ENCODE measurements at regions not wholly inside any gene's neighbourhood (a gene's known extent, or its start where the extent isn't known, plus 50 kb on each side); places are given as distances from the start of the nearest gene placed in this dataset.

- Histone ChIP-seq H3K4ac (replicated peaks; ENCODE audit: insufficient read length, low read depth, low read length) (no peak overlapping the region), H3K9me3 (ENCODE audit: insufficient read depth in 2 of 2, low read depth in 1 of 2, low read length in 1 of 2) (no peaks in the 10 kb centered on the region), H3K27me3 (replicated peaks in 1 of 4; ENCODE audit: control insufficient read depth in 3 of 4, extremely low read depth in 1 of 4, insufficient read depth in 3 of 4, low read length in 3 of 4) (no peaks in the 10 kb centered on the region; a peak in 1 of 7 replicates), H3K79me2 (ENCODE audit: control insufficient read depth in 1 of 2, insufficient read depth in 2 of 2, low read length in 2 of 2) (no peaks in the 10 kb centered on the region), H4K20me1 (replicated peaks in 1 of 2; ENCODE audit: control insufficient read depth in 1 of 2, insufficient read depth in 2 of 2, low read length in 2 of 2) (no peaks in the 10 kb centered on the region), H3K9ac (replicated peaks in 1 of 4; ENCODE audit: extremely low read depth in 1 of 4, low read depth in 3 of 4, low read length in 3 of 4) (no peak overlapping the region), H3K36me3 (ENCODE audit: control insufficient read depth in 2 of 4, insufficient read depth in 4 of 4, low read length in 3 of 4) (no peaks in the 10 kb centered on the region), H3K4me2 (ENCODE audit: insufficient read depth in 1 of 2, low read depth in 2 of 2, low read length in 2 of 2) (no peak overlapping the region), H2BK12ac (ENCODE audit: low read depth, low read length) (no peak overlapping the region), H4K5ac (ENCODE audit: insufficient read length, low read depth, low read length) (no peak overlapping the region), H4K91ac (replicated peaks; ENCODE audit: insufficient read length, low read length) (no peak overlapping the region), H3K14ac (ENCODE audit: insufficient read length) (no peak overlapping the region), H3K4me3 (ENCODE audit: extremely low read depth in 1 of 4, insufficient read depth in 2 of 4, low read depth in 3 of 4, low read length in 4 of 4) (no peak overlapping the region), H2BK5ac (ENCODE audit: low read depth, low read length) (no peak overlapping the region), H3K56ac (replicated peaks; ENCODE audit: insufficient read length, low read depth, low read length) (no peak overlapping the region), H3K23me2 (ENCODE audit: low read depth, low read length) (no peaks in the 10 kb centered on the region), H3K79me1 (ENCODE audit: low read depth, low read length) (no peaks in the 10 kb centered on the region), H3K18ac (ENCODE audit: extremely low read depth, low read length) (no peak overlapping the region), H3K23ac (ENCODE audit: insufficient read length) (no peak overlapping the region), H2BK120ac (replicated peaks; ENCODE audit: low read depth, low read length) (no peak overlapping the region), H2BK20ac (ENCODE audit: low read length) (no peak overlapping the region), H3K27ac (ENCODE audit: low read depth, low read length) (no peak overlapping the region), H4K8ac (ENCODE audit: extremely low read depth, insufficient read depth, low read length) (no peak overlapping the region), H2BK15ac (ENCODE audit: low read length) (no peak overlapping the region), H2AK5ac (ENCODE audit: low read depth, low read length) (no peak overlapping the region), H3K4me1 (replicated peaks in 1 of 4; ENCODE audit: control insufficient read depth in 3 of 4, insufficient read depth in 4 of 4, low read length in 3 of 4) (peaks cover 0 to 7% (median 0%) of the 10 kb centered on the region in 4 experiments; a peak in 2 of 7 replicates), H2AFZ (ENCODE audit: low read length) (no peak overlapping the region)
- ChIA-PET CTCF (ENCODE audit: partially characterized antibody) (interaction anchor here (1.1 to 1.9 kb wide), 3 partner anchors 7 to 35 kb away, joined by 3 to 7 read pairs (median 3); no protein-coding TSS in a partner anchor), POLR2A (ENCODE audit: partially characterized antibody) (no interaction called here)
- DNase-seq (ENCODE audit: low read depth in 1 of 2, low spot score in 2 of 2) (no peak), FAIRE-seq (no peak)
- 73% methylated on average over 4 of the region's 4 CpGs; no CpG with 5 or more reads in 1 of the 2 experiments for WGBS, 2 experiments (ENCODE audit: extremely low coverage in 1 of 2, insufficient coverage in 1 of 2, insufficient read length in 1 of 2, insufficient replicate concordance in 2 of 2, low coverage in 1 of 2, low lambda C conversion rate in 2 of 2, missing lambda C conversion rate in 1 of 2)
- TF ChIP-seq CBX8 (IDR thresholded peaks at IDR 0.05; ENCODE audit: borderline replicate concordance, low read depth, low read length) (no peak), E2F6 (IDR thresholded peaks at IDR 0.05) (no peak)
- TF ChIP-seq, protein P1, sequence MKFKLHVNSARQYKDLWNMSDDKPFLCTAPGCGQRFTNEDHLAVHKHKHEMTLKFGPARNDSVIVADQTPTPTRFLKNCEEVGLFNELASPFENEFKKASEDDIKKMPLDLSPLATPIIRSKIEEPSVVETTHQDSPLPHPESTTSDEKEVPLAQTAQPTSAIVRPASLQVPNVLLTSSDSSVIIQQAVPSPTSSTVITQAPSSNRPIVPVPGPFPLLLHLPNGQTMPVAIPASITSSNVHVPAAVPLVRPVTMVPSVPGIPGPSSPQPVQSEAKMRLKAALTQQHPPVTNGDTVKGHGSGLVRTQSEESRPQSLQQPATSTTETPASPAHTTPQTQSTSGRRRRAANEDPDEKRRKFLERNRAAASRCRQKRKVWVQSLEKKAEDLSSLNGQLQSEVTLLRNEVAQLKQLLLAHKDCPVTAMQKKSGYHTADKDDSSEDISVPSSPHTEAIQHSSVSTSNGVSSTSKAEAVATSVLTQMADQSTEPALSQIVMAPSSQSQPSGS (IDR thresholded peaks at IDR 0.05; ENCODE audit: low read length), result no peak
Observed at GRCh38 chr4:23969635-23970145, 79.8 kb upstream of the PPARGC1A start.
